DND-41 (cell line): ENCODE measurements at regions not wholly inside any gene's neighbourhood (a gene's known extent, or its start where the extent isn't known, plus 50 kb on each side); places are given as distances from the start of the nearest gene placed in this dataset.

Experiments used
- ATAC-seq: fragments of 200-7000 bp; cut with Tn5 transposase; 3 replicates; pipeline ENCODE4 v1.9.1; 2021; ENCODE audit warnings: low read depth; ENCODE audit not compliant: insufficient read depth
- DNase-seq: peaks from one replicate; pipeline ENCODE4 v3.0.0-alpha.2; 2020
- H2AFZ ChIP-seq: 2 replicates; pipeline ENCODE4 v1.6.0; 2012; ENCODE audit warnings: low read depth, low read length
- H3K27ac ChIP-seq: 2 replicates; pipeline ENCODE4 v1.5.1; 2012; ENCODE audit warnings: low read length, inconsistent platforms
- H3K27me3 ChIP-seq: fragments of 200-600 bp; sonication (generic); 2 replicates; pipeline ENCODE4 v1.6.0; 2012; ENCODE audit warnings: low read length, mild to moderate bottlenecking, inconsistent platforms; ENCODE audit not compliant: insufficient read depth, poor library complexity
- H3K36me3 ChIP-seq: 2 replicates; pipeline ENCODE4 v1.5.1; 2012; ENCODE audit warnings: low read length, inconsistent platforms; ENCODE audit not compliant: insufficient read depth
- H3K4me1 ChIP-seq: 2 replicates; pipeline ENCODE4 v1.5.1; 2012; ENCODE audit warnings: mild to moderate bottlenecking, low read length; ENCODE audit not compliant: insufficient read depth
- H3K4me2 ChIP-seq: 2 replicates; pipeline ENCODE4 v1.6.0; 2012; ENCODE audit warnings: mild to moderate bottlenecking, moderate library complexity, low read length, inconsistent platforms; ENCODE audit not compliant: insufficient read depth
- H3K4me3 ChIP-seq, 2 experiments: fragments of 200-600 bp in 1 of 2; shearing (Covaris generic) in 1 of 2; 2 replicates each; pipeline ENCODE4 v1.5.1; 2012 to 2016; ENCODE audit warnings: inconsistent platforms in 2 of 2, low read length in 2 of 2, mild to moderate bottlenecking in 2 of 2, low read depth in 1 of 2, moderate library complexity in 1 of 2
- H3K79me2 ChIP-seq: 2 replicates; pipeline ENCODE4 v1.6.0; 2012; ENCODE audit warnings: low read length, inconsistent platforms; ENCODE audit not compliant: insufficient read depth
- H3K9ac ChIP-seq: 2 replicates; pipeline ENCODE4 v1.6.0; 2012; ENCODE audit warnings: low read depth, mild to moderate bottlenecking, inconsistent platforms, low read length, moderate library complexity
- H3K9me3 ChIP-seq: 2 replicates; pipeline ENCODE4 v1.5.1; 2012; ENCODE audit warnings: low read length, moderate library complexity, mild to moderate bottlenecking, inconsistent platforms; ENCODE audit not compliant: insufficient read depth, severe bottlenecking
- H4K20me1 ChIP-seq: 2 replicates; pipeline ENCODE4 v1.6.0; 2012; ENCODE audit warnings: low read length; ENCODE audit not compliant: insufficient read depth
- CTCF ChIP-seq: IDR thresholded peaks from 2 replicates; pipeline ENCODE4 v1.5.1; 2012; ENCODE audit warnings: borderline replicate concordance, low read length, moderate library complexity, mild to moderate bottlenecking; ENCODE audit not compliant: poor library complexity, severe bottlenecking; ENCODE audit errors: extremely low read depth
- EZH2 ChIP-seq: IDR thresholded peaks from 3 replicates; pipeline ENCODE4 v1.6.1; 2012; ENCODE audit warnings: borderline replicate concordance, low read depth, mild to moderate bottlenecking, moderate library complexity, low read length, inconsistent platforms; ENCODE audit not compliant: severe bottlenecking

- TF ChIP-seq CTCF (no peak), EZH2 (no peak)
- no peaks in the 10 kb centered on the region for H3K79me2 ChIP-seq
- H3K27me3 ChIP-seq = no peaks in the 10 kb centered on the region
- H3K4me1 ChIP-seq = no peaks in the 10 kb centered on the region
- no peaks in the 10 kb centered on the region for H4K20me1 ChIP-seq
- H3K27ac ChIP-seq = no peak overlapping the region
- no peak overlapping the region for H3K9ac ChIP-seq
- no peak for ATAC-seq
- H3K9me3 ChIP-seq = no peaks in the 10 kb centered on the region
- H2AFZ ChIP-seq = no peak overlapping the region
- no peak overlapping the region for H3K4me2 ChIP-seq
- H3K36me3 ChIP-seq = no peaks in the 10 kb centered on the region
- no peak for DNase-seq
- no peak overlapping the region for H3K4me3 ChIP-seq
Observed at GRCh38 chr4:31190671-31191070, 470.5 kb downstream of the PCDH7 start.

- H3K4me2 ChIP-seq = no peak overlapping the region
- H3K4me3 ChIP-seq = no peak overlapping the region
- no peaks in the 10 kb centered on the region for H4K20me1 ChIP-seq
- no peak for ATAC-seq
- H3K27me3 ChIP-seq = no peaks in the 10 kb centered on the region
- no peak overlapping the region for H2AFZ ChIP-seq
- DNase-seq = no peak
- H3K4me1 ChIP-seq = no peaks in the 10 kb centered on the region
- H3K27ac ChIP-seq = no peak overlapping the region
- no peaks in the 10 kb centered on the region for H3K79me2 ChIP-seq
- H3K9ac ChIP-seq = no peak overlapping the region
- TF ChIP-seq EZH2 = no peak
- no peak for TF ChIP-seq CTCF
- no peaks in the 10 kb centered on the region for H3K36me3 ChIP-seq
- no peaks in the 10 kb centered on the region for H3K9me3 ChIP-seq
Observed at GRCh38 chr4:31192341-31192740, 472.2 kb downstream of the PCDH7 start.

- no peak for TF ChIP-seq EZH2
- no peak for TF ChIP-seq CTCF
- DNase-seq = no peak
Observed at GRCh38 chr4:31193521-31193920, 473.4 kb downstream of the PCDH7 start.

GRCh38 chr4:31194823-31195222 lies 474.7 kb downstream of the PCDH7 start:
- TF ChIP-seq EZH2 = no peak
- no peak for TF ChIP-seq CTCF
- H3K4me2 ChIP-seq = no peak overlapping the region
- H3K4me1 ChIP-seq = no peaks in the 10 kb centered on the region
- H3K4me3 ChIP-seq = no peak overlapping the region
- ATAC-seq (no peak), DNase-seq (no peak)
- H3K9me3 ChIP-seq = peaks cover 7% of the 10 kb centered on the region
- no peak overlapping the region for H3K27ac ChIP-seq
- no peak overlapping the region for H2AFZ ChIP-seq
- H4K20me1 ChIP-seq = no peaks in the 10 kb centered on the region
- no peaks in the 10 kb centered on the region for H3K79me2 ChIP-seq
- H3K36me3 ChIP-seq = no peaks in the 10 kb centered on the region
- H3K9ac ChIP-seq = no peak overlapping the region
- H3K27me3 ChIP-seq = no peaks in the 10 kb centered on the region

More at GRCh38 chr4:31193521-31193920, 473.4 kb downstream of the PCDH7 start:
- Histone ChIP-seq H3K9me3 (no peaks in the 10 kb centered on the region), H3K4me1 (no peaks in the 10 kb centered on the region), H3K27me3 (no peaks in the 10 kb centered on the region), H3K36me3 (no peaks in the 10 kb centered on the region), H2AFZ (no peak overlapping the region), H3K79me2 (no peaks in the 10 kb centered on the region), H4K20me1 (no peaks in the 10 kb centered on the region), H3K4me2 (no peak overlapping the region), H3K27ac (no peak overlapping the region), H3K9ac (no peak overlapping the region), H3K4me3 (no peak overlapping the region)
- no peak for ATAC-seq
